ENCODE measurements at regions not wholly inside any gene's neighbourhood (a gene's known extent, or its start where the extent isn't known, plus 50 kb on each side); places are given as distances from the start of the nearest gene placed in this dataset.
A peak's percentile ranks its signal among the peaks of the same experiment; 100 is the strongest.

DNA sequence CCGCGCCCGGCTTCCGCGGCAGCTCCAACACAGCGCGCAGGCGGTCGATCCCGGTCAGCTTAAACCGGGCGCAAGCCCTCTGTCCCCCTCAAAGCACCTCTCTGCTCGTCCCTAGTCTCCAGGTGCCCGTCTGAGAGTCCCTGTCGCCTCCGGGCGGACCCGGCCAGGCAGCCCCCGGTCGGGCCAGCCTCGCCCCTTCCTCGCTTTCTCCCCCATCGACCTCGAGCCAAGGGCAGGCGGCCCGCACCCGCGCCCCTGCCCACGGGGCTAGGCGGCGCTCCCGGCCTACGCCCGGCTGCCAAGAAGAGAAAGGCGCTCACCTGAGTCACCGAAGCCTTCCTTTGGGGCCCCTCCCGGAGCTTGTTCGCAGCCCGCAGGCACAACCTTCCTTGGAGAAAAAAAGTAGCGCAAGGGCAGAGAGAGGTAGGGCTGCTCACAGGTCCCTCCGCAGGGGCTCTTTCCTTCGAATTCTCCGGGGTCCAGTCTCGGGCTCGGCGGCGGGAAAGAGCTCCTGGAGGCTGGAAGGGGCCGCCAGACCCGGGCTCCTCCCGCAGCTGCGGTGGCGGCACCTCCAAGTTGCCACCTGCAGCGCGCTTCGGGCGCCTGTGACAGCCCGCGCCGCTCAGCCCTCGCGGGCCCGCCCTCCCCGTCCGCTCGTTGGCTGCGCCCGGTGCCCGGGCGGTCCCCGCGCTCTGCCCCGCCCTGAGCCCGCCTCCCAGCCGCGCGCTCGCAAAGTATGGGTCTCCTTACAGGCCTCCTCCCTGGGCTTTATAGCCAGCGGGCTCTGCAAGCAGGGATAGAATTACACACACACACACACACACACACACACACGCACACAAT, 86.5 kb upstream of the EPB41L3 start:
- H3K27ac Mint-ChIP-seq (ENCODE audit: unreplicated experiment) = no peak overlapping the region
- H3K9me3 Mint-ChIP-seq (ENCODE audit: unreplicated experiment) = no peaks in the 10 kb centered on the region

GRCh38 chr18:5628512-5629255, 84.9 kb upstream of the EPB41L3 start:
- no peak for TF ChIP-seq CTCF (IDR thresholded peaks at IDR 0.05)
- Mint-ChIP-seq H3K27ac (ENCODE audit: unreplicated experiment) (no peak overlapping the region), H3K27me3 (ENCODE audit: unreplicated experiment) (peaks cover 25% of the 10 kb centered on the region), H3K36me3 (ENCODE audit: unreplicated experiment) (no peaks in the 10 kb centered on the region), H3K4me3 (ENCODE audit: unreplicated experiment) (peak overlapping the region; percentile 77), H3K9me3 (ENCODE audit: unreplicated experiment) (no peaks in the 10 kb centered on the region), H3K4me1 (ENCODE audit: unreplicated experiment) (peaks cover 3% of the 10 kb centered on the region)
- no peak for DNase-seq (ENCODE audit: extremely low spot score, unreplicated experiment)

More for the DNA sequence above, 86.5 kb upstream of the EPB41L3 start:
- DNase-seq (ENCODE audit: extremely low spot score, unreplicated experiment) = peak; percentile 89
- TF ChIP-seq CTCF (IDR thresholded peaks at IDR 0.05) = no peak
- Mint-ChIP-seq H3K27me3 (ENCODE audit: unreplicated experiment) (peaks cover 33% of the 10 kb centered on the region), H3K4me3 (ENCODE audit: unreplicated experiment) (peak overlapping the region; percentile 77), H3K4me1 (ENCODE audit: unreplicated experiment) (peaks cover 3% of the 10 kb centered on the region), H3K36me3 (ENCODE audit: unreplicated experiment) (no peaks in the 10 kb centered on the region)

- Mint-ChIP-seq H3K36me3 (ENCODE audit: unreplicated experiment) (no peaks in the 10 kb centered on the region), H3K27ac (ENCODE audit: unreplicated experiment) (no peak overlapping the region), H3K4me1 (ENCODE audit: unreplicated experiment) (peaks cover 3% of the 10 kb centered on the region), H3K4me3 (ENCODE audit: unreplicated experiment) (peak overlapping the region; percentile 72), H3K27me3 (ENCODE audit: unreplicated experiment) (peaks cover 24% of the 10 kb centered on the region), H3K9me3 (ENCODE audit: unreplicated experiment) (no peaks in the 10 kb centered on the region)
- DNase-seq (ENCODE audit: extremely low spot score, unreplicated experiment) = no peak
- TF ChIP-seq CTCF (IDR thresholded peaks at IDR 0.05) = no peak
These were observed 84.1 kb upstream of the EPB41L3 start for GRCh38 chr18:5627776-5628511.

DNA sequence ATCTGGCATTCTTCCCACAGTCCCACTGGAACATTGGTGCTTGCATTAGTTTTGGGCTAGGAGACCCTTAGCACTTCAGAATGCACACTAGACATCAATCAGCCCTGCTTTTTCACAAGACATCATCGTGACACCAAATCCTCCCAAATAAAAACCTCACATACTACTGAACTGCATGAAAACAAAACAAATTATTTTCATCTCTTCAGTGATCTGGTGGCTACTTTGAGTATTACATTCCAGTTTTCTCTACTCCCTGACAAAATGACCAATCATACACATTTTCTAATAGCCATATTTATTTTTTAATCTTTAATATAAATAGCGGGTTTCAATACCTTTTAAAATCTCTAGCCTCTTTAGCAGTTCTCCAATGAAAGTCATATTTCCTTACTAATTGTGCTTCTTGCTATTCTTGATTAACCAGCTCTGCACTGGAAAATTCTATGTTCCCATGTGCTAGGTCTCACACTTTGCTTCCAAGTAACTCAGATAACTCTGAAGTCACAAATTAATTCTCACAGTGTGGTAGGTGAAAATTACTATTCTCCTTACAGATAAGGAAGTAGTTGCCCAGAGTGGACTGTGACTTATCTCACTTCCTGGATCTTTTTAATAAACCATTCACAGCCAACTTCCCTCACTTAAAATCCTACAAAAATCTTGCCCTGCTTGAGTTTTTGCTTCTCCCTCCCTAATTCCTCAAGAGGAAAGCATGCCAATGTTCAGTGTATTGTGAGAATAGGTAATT, 82.5 kb upstream of the EPB41L3 start:
- Mint-ChIP-seq H3K27ac (ENCODE audit: unreplicated experiment) (no peak overlapping the region), H3K27me3 (ENCODE audit: unreplicated experiment) (peaks cover 14% of the 10 kb centered on the region), H3K4me3 (ENCODE audit: unreplicated experiment) (no peak overlapping the region), H3K4me1 (ENCODE audit: unreplicated experiment) (peaks cover 3% of the 10 kb centered on the region), H3K36me3 (ENCODE audit: unreplicated experiment) (no peaks in the 10 kb centered on the region), H3K9me3 (ENCODE audit: unreplicated experiment) (no peaks in the 10 kb centered on the region)
- no peak for TF ChIP-seq CTCF (IDR thresholded peaks at IDR 0.05)
- no peak for DNase-seq (ENCODE audit: extremely low spot score, unreplicated experiment)
